OCI-LY3 (cell line): ENCODE measurements at regions not wholly inside any gene's neighbourhood (a gene's known extent, or its start where the extent isn't known, plus 50 kb on each side); places are given as distances from the start of the nearest gene placed in this dataset.

Experiments used
- EZH2phosphoT487 ChIP-seq: fragments of 200-600 bp; shearing (Covaris generic); IDR thresholded peaks from 2 replicates; pipeline ENCODE4 v1.6.1; 2018; ENCODE audit warnings: antibody characterized with exemption, mixed run types, low read depth
- TF ChIP-seq, protein P1 (sequence below): fragments of 200-600, 300-600 bp; sonication (generic); IDR thresholded peaks from 2 replicates; pipeline ENCODE4 v1.5.1; 2014; ENCODE audit warnings: antibody characterized with exemption, low read length, low read depth

DNA sequence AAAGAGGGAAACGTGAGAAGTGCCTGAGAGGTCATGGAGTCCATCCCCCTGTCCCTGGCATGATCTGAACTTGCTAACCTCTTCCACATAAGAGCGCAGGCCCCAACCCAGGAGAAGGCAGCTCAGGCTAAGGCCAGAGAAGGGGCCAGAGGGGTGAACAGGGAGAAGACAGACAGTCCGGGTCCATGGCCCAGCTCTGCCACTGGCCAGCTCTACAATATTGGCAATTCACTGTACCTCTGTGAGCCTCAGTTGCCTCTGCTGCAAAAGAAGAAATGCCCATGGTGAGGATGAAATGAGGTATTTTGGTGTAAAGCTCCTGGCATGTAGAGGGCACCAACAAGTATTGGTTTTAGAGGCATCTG, 72.3 kb downstream of the CAMK2N1 start:
- TF ChIP-seq, protein P1, sequence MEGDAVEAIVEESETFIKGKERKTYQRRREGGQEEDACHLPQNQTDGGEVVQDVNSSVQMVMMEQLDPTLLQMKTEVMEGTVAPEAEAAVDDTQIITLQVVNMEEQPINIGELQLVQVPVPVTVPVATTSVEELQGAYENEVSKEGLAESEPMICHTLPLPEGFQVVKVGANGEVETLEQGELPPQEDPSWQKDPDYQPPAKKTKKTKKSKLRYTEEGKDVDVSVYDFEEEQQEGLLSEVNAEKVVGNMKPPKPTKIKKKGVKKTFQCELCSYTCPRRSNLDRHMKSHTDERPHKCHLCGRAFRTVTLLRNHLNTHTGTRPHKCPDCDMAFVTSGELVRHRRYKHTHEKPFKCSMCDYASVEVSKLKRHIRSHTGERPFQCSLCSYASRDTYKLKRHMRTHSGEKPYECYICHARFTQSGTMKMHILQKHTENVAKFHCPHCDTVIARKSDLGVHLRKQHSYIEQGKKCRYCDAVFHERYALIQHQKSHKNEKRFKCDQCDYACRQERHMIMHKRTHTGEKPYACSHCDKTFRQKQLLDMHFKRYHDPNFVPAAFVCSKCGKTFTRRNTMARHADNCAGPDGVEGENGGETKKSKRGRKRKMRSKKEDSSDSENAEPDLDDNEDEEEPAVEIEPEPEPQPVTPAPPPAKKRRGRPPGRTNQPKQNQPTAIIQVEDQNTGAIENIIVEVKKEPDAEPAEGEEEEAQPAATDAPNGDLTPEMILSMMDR: no peak
- TF ChIP-seq EZH2phosphoT487: no peak
